ENCODE measurements at regions not wholly inside any gene's neighbourhood (a gene's known extent, or its start where the extent isn't known, plus 50 kb on each side); places are given as distances from the start of the nearest gene placed in this dataset.

GRCh38 chr14:84445486-84445885 is 1084.5 kb upstream of the FLRT2 start:
- peaks cover 5% of the 10 kb centered on the region for H3K27me3 ChIP-seq (ENCODE audit: insufficient read depth, poor library complexity, severe bottlenecking)
- H3K36me3 ChIP-seq (ENCODE audit: low read depth) = no peaks in the 10 kb centered on the region
- no peak for ATAC-seq (ENCODE audit: low read depth)
- H3K9me3 ChIP-seq (ENCODE audit: severe bottlenecking) = no peaks in the 10 kb centered on the region
- H3K4me1 ChIP-seq (ENCODE audit: insufficient read depth, poor library complexity, severe bottlenecking) = no peaks in the 10 kb centered on the region
- no peak for DNase-seq (ENCODE audit: low spot score)
- no peak overlapping the region for H3K27ac ChIP-seq (ENCODE audit: poor library complexity, severe bottlenecking)
- TF ChIP-seq, protein P1, sequence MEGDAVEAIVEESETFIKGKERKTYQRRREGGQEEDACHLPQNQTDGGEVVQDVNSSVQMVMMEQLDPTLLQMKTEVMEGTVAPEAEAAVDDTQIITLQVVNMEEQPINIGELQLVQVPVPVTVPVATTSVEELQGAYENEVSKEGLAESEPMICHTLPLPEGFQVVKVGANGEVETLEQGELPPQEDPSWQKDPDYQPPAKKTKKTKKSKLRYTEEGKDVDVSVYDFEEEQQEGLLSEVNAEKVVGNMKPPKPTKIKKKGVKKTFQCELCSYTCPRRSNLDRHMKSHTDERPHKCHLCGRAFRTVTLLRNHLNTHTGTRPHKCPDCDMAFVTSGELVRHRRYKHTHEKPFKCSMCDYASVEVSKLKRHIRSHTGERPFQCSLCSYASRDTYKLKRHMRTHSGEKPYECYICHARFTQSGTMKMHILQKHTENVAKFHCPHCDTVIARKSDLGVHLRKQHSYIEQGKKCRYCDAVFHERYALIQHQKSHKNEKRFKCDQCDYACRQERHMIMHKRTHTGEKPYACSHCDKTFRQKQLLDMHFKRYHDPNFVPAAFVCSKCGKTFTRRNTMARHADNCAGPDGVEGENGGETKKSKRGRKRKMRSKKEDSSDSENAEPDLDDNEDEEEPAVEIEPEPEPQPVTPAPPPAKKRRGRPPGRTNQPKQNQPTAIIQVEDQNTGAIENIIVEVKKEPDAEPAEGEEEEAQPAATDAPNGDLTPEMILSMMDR (IDR thresholded peaks at IDR 0.05; ENCODE audit: poor library complexity, severe bottlenecking) = no peak
- no peak overlapping the region for H3K4me3 ChIP-seq (ENCODE audit: severe bottlenecking)

- Histone ChIP-seq H3K9me3 (ENCODE audit: severe bottlenecking) (no peaks in the 10 kb centered on the region), H3K27ac (ENCODE audit: poor library complexity, severe bottlenecking) (no peak overlapping the region), H3K4me1 (ENCODE audit: insufficient read depth, poor library complexity, severe bottlenecking) (no peaks in the 10 kb centered on the region), H3K27me3 (ENCODE audit: insufficient read depth, poor library complexity, severe bottlenecking) (peaks cover 5% of the 10 kb centered on the region), H3K4me3 (ENCODE audit: severe bottlenecking) (no peak overlapping the region), H3K36me3 (ENCODE audit: low read depth) (no peaks in the 10 kb centered on the region)
- ATAC-seq (ENCODE audit: low read depth) = no peak
- no peak for DNase-seq (ENCODE audit: low spot score)
- TF ChIP-seq, protein P1 (IDR thresholded peaks at IDR 0.05; ENCODE audit: poor library complexity, severe bottlenecking) = no peak
These were observed 1083.7 kb upstream of the FLRT2 start for GRCh38 chr14:84446250-84446649.

DNA sequence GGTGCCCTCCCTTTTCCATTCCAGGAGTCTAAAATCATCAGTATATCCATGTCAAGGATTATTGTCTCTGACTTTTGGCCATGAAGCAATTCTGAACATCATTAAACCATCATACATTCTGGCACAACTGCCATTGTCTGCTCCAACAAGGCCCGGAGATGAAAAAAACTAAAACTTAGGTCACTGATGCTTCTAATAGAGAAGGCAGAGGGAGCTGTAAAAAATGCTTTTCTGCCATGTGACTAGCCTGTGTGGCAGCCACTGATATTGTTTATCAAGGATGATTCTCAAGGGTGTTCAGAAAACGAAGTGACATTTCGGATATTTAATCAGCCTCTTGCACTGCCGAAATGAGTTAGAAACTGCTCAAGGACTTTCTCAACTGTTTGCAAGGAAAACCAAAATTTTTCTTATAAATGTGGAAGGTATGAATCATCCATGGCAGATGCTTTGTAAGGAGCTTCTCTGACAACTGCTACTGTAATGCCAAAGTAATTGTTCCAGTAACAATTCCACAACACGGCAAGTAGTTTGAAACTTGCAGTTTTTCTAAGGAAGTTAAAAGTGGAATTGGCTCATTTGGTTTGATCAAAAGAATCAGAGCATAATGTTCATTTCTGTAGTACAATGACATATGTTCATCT is 1076.5 kb upstream of the FLRT2 start:
- no peak for DNase-seq (ENCODE audit: low spot score)
- Histone ChIP-seq H3K36me3 (ENCODE audit: low read depth) (no peaks in the 10 kb centered on the region), H3K4me3 (ENCODE audit: severe bottlenecking) (no peak overlapping the region), H3K9me3 (ENCODE audit: severe bottlenecking) (no peaks in the 10 kb centered on the region), H3K4me1 (ENCODE audit: insufficient read depth, poor library complexity, severe bottlenecking) (no peaks in the 10 kb centered on the region), H3K27ac (ENCODE audit: poor library complexity, severe bottlenecking) (no peak overlapping the region), H3K27me3 (ENCODE audit: insufficient read depth, poor library complexity, severe bottlenecking) (peaks cover 5% of the 10 kb centered on the region)
- TF ChIP-seq, protein P1 (IDR thresholded peaks at IDR 0.05; ENCODE audit: poor library complexity, severe bottlenecking) = no peak
- no peak for ATAC-seq (ENCODE audit: low read depth)

DNA sequence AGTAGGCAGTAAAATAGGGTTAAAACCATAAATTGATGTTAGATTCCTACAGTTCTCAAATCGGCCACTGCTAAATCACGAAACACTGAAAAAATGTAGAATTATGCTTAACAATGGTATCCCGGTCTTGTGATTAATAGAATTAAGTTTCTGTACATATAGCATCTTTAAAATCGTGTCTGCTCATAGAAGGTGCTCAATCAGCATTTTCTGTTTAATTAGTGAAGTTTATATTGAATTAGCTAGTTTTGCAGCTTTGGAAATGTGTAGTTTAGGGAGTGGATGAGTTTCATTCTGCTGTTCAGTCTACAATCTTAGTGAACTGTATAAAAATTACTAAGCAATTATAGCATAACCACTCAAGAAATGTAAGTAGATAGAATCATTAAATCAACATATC is 1075.8 kb upstream of the FLRT2 start:
- TF ChIP-seq, protein P1 (IDR thresholded peaks at IDR 0.05; ENCODE audit: poor library complexity, severe bottlenecking) = no peak
- no peak overlapping the region for H3K4me3 ChIP-seq (ENCODE audit: severe bottlenecking)
- H3K27ac ChIP-seq (ENCODE audit: poor library complexity, severe bottlenecking) = no peak overlapping the region
- no peaks in the 10 kb centered on the region for H3K4me1 ChIP-seq (ENCODE audit: insufficient read depth, poor library complexity, severe bottlenecking)
- DNase-seq (ENCODE audit: low spot score) = no peak
- no peaks in the 10 kb centered on the region for H3K9me3 ChIP-seq (ENCODE audit: severe bottlenecking)
- H3K36me3 ChIP-seq (ENCODE audit: low read depth) = no peaks in the 10 kb centered on the region
- no peak for ATAC-seq (ENCODE audit: low read depth)
- H3K27me3 ChIP-seq (ENCODE audit: insufficient read depth, poor library complexity, severe bottlenecking) = peaks cover 5% of the 10 kb centered on the region

DNA sequence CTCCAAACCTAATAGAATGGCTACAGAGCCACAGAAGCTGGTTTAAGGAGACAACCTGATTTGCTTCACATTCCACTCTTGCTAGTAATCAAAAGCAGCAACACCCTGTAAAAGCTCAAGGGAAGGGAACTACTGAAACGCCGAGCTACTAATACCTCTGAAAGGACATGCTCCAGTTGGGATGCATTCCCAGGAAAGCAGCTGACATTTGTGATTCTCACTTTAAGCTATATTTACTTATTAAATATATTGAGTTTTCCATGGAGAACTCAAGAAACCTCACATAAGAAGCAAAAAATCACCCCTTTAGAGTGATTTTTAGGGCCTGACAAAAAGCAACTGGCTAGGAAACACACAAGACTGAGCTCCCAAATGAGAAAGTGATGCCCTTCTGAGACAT is 1073.0 kb upstream of the FLRT2 start:
- H3K9me3 ChIP-seq (ENCODE audit: severe bottlenecking) = no peaks in the 10 kb centered on the region
- no peak overlapping the region for H3K4me3 ChIP-seq (ENCODE audit: severe bottlenecking)
- ATAC-seq (ENCODE audit: low read depth) (no peak), DNase-seq (ENCODE audit: low spot score) (no peak)
- TF ChIP-seq, protein P1 (IDR thresholded peaks at IDR 0.05; ENCODE audit: poor library complexity, severe bottlenecking) = no peak
- peaks cover 5% of the 10 kb centered on the region for H3K27me3 ChIP-seq (ENCODE audit: insufficient read depth, poor library complexity, severe bottlenecking)
- no peaks in the 10 kb centered on the region for H3K4me1 ChIP-seq (ENCODE audit: insufficient read depth, poor library complexity, severe bottlenecking)
- H3K27ac ChIP-seq (ENCODE audit: poor library complexity, severe bottlenecking) = no peak overlapping the region
- H3K36me3 ChIP-seq (ENCODE audit: low read depth) = no peaks in the 10 kb centered on the region

Data from RWPE2 (cell line).